ENCODE measurements at regions not wholly inside any gene's neighbourhood (a gene's known extent, or its start where the extent isn't known, plus 50 kb on each side); places are given as distances from the start of the nearest gene placed in this dataset.

DNA sequence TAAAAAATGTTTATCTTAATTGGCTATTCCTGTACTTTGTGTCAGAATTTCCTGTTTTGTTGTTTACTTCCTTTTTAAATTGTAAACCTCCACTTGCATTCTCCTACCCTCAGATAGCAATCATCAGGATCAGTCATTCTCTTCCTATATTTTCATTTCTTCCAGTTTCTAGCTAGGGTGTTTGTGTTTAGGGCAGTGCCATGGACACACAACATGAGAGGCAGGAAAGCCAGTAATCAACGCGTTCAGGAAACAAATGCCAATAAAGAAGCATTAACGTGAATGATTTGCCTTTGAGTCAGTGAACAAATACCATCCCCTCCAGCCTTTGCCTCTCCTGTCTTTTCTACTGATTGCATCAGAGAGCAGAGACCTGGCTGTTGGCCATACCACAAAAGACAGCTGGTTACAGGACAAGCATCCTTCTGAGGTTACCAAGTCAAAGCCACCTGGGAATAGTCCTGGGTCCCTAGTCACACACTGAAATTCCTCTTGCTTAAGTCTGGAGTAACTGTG, 56.7 kb upstream of the FHL2 start:
- no peak overlapping the region for H3K9ac ChIP-seq (ENCODE audit: insufficient read depth, low read length)
- peaks cover 12% of the 10 kb centered on the region for H3K4me1 ChIP-seq (ENCODE audit: control insufficient read depth, extremely low read depth, insufficient read depth, low read length)
- no peak overlapping the region for H2AFZ ChIP-seq (ENCODE audit: low read length)
- peak; percentile 93 to 98 for DNase-seq (ENCODE audit: low read depth in 2 of 2)
- TF ChIP-seq, protein P1, sequence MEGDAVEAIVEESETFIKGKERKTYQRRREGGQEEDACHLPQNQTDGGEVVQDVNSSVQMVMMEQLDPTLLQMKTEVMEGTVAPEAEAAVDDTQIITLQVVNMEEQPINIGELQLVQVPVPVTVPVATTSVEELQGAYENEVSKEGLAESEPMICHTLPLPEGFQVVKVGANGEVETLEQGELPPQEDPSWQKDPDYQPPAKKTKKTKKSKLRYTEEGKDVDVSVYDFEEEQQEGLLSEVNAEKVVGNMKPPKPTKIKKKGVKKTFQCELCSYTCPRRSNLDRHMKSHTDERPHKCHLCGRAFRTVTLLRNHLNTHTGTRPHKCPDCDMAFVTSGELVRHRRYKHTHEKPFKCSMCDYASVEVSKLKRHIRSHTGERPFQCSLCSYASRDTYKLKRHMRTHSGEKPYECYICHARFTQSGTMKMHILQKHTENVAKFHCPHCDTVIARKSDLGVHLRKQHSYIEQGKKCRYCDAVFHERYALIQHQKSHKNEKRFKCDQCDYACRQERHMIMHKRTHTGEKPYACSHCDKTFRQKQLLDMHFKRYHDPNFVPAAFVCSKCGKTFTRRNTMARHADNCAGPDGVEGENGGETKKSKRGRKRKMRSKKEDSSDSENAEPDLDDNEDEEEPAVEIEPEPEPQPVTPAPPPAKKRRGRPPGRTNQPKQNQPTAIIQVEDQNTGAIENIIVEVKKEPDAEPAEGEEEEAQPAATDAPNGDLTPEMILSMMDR (conservative IDR thresholded peaks at IDR 0.05 in 1 of 2, IDR thresholded peaks at IDR 0.05 in 1 of 2; ENCODE audit: low read depth in 1 of 2, low read length in 2 of 2), result no peak
- TF ChIP-seq EZH2 (IDR thresholded peaks at IDR 0.05; ENCODE audit: low read length, missing control alignments), result no peak
- no peaks in the 10 kb centered on the region for H4K20me1 ChIP-seq (ENCODE audit: control insufficient read depth, extremely low read depth, insufficient read depth, low read length)
- H3K4me3 ChIP-seq (replicated peaks in 1 of 4; ENCODE audit: control extremely low read depth in 1 of 4, insufficient read depth in 1 of 4, low read depth in 3 of 4, low read length in 4 of 4), result no peak overlapping the region
- H3K4me2 ChIP-seq (ENCODE audit: extremely low read depth, insufficient read depth, low read length), result peak overlapping the region; percentile 23
- H3K27me3 ChIP-seq (ENCODE audit: control insufficient read depth, insufficient read depth, low read length), result peaks cover 2% of the 10 kb centered on the region
- peak overlapping the region; percentile 71 for H3K27ac ChIP-seq (ENCODE audit: insufficient read depth, low read length)
- no peaks in the 10 kb centered on the region for H3K79me2 ChIP-seq (ENCODE audit: control insufficient read depth, insufficient read depth, low read length)
- no peaks in the 10 kb centered on the region for H3K36me3 ChIP-seq (ENCODE audit: control insufficient read depth, insufficient read depth, low read length)
- no peaks in the 10 kb centered on the region for H3K9me3 ChIP-seq (ENCODE audit: control insufficient read depth, insufficient read depth, low read depth, low read length)

DNA sequence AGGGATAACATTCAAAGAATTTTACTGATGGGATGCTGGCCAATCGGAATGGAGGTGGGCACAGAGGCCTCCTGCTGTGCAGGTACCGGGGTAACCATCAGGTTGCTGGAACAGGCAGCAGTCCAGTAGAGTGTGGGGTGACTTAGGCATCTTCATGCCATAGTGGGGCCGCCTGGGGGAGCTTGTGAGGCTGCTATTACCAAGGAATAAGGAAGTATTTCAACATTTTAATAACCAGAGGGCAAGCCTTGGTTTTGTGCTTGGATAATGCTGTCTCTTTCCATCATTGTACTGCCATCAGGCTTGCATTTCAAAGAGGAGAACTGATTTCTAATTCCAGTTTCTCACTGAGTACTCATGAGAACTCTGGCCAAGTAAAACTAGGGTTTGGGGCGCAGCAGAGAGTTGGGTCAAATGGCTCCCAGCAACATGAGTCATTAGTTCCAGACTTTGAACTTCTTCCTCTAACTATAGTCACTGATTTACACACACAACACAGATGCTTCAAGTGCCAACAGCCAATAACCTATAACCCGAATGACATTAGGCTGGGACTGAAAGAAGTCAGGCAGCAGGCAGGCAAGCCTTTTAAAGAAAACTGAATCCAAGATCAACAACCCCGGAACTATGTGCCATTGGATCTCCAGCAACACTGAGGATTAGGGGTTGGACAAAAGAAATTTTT, 56.1 kb upstream of the FHL2 start:
- Histone ChIP-seq H4K20me1 (ENCODE audit: control insufficient read depth, extremely low read depth, insufficient read depth, low read length) (no peaks in the 10 kb centered on the region), H2AFZ (ENCODE audit: low read length) (no peak overlapping the region), H3K79me2 (ENCODE audit: control insufficient read depth, insufficient read depth, low read length) (no peaks in the 10 kb centered on the region), H3K9ac (ENCODE audit: insufficient read depth, low read length) (no peak overlapping the region), H3K4me2 (ENCODE audit: extremely low read depth, insufficient read depth, low read length) (peak overlapping the region; percentile 55), H3K36me3 (ENCODE audit: control insufficient read depth, insufficient read depth, low read length) (no peaks in the 10 kb centered on the region), H3K4me1 (ENCODE audit: control insufficient read depth, extremely low read depth, insufficient read depth, low read length) (peaks cover 12% of the 10 kb centered on the region), H3K27me3 (ENCODE audit: control insufficient read depth, insufficient read depth, low read length) (peaks cover 2% of the 10 kb centered on the region), H3K9me3 (ENCODE audit: control insufficient read depth, insufficient read depth, low read depth, low read length) (no peaks in the 10 kb centered on the region), H3K4me3 (replicated peaks in 1 of 4; ENCODE audit: control extremely low read depth in 1 of 4, insufficient read depth in 1 of 4, low read depth in 3 of 4, low read length in 4 of 4) (no peak overlapping the region), H3K27ac (ENCODE audit: insufficient read depth, low read length) (peak overlapping the region; percentile 71)
- TF ChIP-seq, protein P1 (conservative IDR thresholded peaks at IDR 0.05 in 1 of 2, IDR thresholded peaks at IDR 0.05 in 1 of 2; ENCODE audit: low read depth in 1 of 2, low read length in 2 of 2), result peak; percentile 33 to 62
- TF ChIP-seq EZH2 (IDR thresholded peaks at IDR 0.05; ENCODE audit: low read length, missing control alignments), result no peak
- DNase-seq (ENCODE audit: low read depth in 2 of 2), result peak; percentile 87 to 90

DNA sequence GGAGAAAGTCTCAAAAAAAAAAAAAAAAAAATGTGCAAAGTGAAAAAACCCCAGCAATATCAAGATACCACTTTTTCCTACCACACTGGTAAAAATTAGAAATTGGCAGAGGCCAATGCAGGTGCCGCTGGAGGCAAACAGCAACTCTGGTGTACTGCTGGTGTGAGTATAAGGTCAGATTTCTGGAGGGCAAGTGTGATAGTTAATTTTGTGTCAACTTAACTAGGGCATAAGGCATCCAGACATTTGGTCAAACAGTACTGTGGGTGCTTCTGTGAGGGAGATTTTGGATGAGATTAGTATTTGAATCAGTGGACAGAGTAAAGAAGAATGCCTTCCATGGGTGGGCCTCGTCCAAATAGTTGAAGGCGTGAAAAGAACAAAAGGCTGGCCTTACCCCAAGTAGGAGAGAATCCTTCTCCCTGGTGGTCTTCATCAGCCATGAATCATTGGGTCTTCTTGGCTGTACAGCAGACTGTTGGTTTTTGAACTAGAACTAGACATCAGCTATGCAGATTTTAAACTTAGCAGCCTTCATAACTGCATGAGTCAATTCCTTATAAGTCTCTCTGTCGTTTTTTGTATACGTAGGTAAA, 52.8 kb upstream of the FHL2 start:
- DNase-seq (ENCODE audit: low read depth in 2 of 2), result peak in 1 of 2 donors; percentile 40
- H3K27me3 ChIP-seq (ENCODE audit: control insufficient read depth, insufficient read depth, low read length), result peaks cover 6% of the 10 kb centered on the region

More for the DNA sequence above, 52.8 kb upstream of the FHL2 start:
- H3K9ac ChIP-seq (ENCODE audit: insufficient read depth, low read length), result no peak overlapping the region
- H4K20me1 ChIP-seq (ENCODE audit: control insufficient read depth, extremely low read depth, insufficient read depth, low read length), result no peaks in the 10 kb centered on the region
- H3K27ac ChIP-seq (ENCODE audit: insufficient read depth, low read length), result no peak overlapping the region
- no peaks in the 10 kb centered on the region for H3K9me3 ChIP-seq (ENCODE audit: control insufficient read depth, insufficient read depth, low read depth, low read length)
- no peaks in the 10 kb centered on the region for H3K36me3 ChIP-seq (ENCODE audit: control insufficient read depth, insufficient read depth, low read length)
- no peak overlapping the region for H3K4me3 ChIP-seq (replicated peaks in 1 of 4; ENCODE audit: control extremely low read depth in 1 of 4, insufficient read depth in 1 of 4, low read depth in 3 of 4, low read length in 4 of 4)
- peaks cover 12% of the 10 kb centered on the region for H3K4me1 ChIP-seq (ENCODE audit: control insufficient read depth, extremely low read depth, insufficient read depth, low read length)
- no peak overlapping the region for H3K4me2 ChIP-seq (ENCODE audit: extremely low read depth, insufficient read depth, low read length)
- TF ChIP-seq, protein P1 (conservative IDR thresholded peaks at IDR 0.05 in 1 of 2, IDR thresholded peaks at IDR 0.05 in 1 of 2; ENCODE audit: low read depth in 1 of 2, low read length in 2 of 2), result no peak
- no peak for TF ChIP-seq EZH2 (IDR thresholded peaks at IDR 0.05; ENCODE audit: low read length, missing control alignments)
- no peak overlapping the region for H2AFZ ChIP-seq (ENCODE audit: low read length)
- no peaks in the 10 kb centered on the region for H3K79me2 ChIP-seq (ENCODE audit: control insufficient read depth, insufficient read depth, low read length)
